ENCODE measurements at regions not wholly inside any gene's neighbourhood (a gene's known extent, or its start where the extent isn't known, plus 50 kb on each side); places are given as distances from the start of the nearest gene placed in this dataset.

DNA sequence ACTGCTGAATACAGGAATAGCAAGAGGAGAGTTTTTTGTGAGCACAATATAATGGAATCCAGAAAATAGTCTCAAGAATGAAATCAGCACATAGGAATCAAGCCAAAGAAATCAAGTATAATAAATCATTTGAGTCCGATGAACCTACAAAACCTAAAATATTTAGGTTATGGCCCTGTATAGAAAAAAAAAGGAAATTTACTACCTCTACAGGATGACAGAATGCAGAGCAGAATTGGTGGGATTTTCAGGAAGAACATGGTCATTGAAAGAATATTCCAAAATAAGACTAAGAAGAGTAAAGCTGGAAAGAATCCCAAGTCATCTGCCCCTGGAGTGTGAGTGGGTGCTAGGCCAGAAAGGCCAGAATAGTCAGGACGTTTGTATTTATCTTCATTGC is 1041.2 kb upstream of the CDH2 start:
- Histone ChIP-seq H3K36me3 (ENCODE audit: control insufficient read depth, insufficient read depth, low read length) (no peaks in the 10 kb centered on the region), H3K9me3 (ENCODE audit: control insufficient read depth, insufficient read depth, low read depth, low read length) (no peaks in the 10 kb centered on the region), H3K27ac (ENCODE audit: low read length) (no peak overlapping the region), H3K4me1 (ENCODE audit: control insufficient read depth, insufficient read depth, low read length) (no peaks in the 10 kb centered on the region), H3K27me3 (ENCODE audit: control insufficient read depth, insufficient read depth, low read length) (no peaks in the 10 kb centered on the region), H3K4me3 (ENCODE audit: low read depth in 2 of 2, low read length in 2 of 2) (no peak overlapping the region)
- in situ Hi-C loops (cut with HindIII; ENCODE audit: low pct_unique_long_range_greater_than_20kb, low sequenced_read_pairs), result no loop called here
- TF ChIP-seq REST (IDR thresholded peaks at IDR 0.05; ENCODE audit: insufficient read depth in 1 of 2, low read depth in 2 of 2, low read length in 1 of 2) (no peak), POLR2AphosphoS5 (IDR thresholded peaks at IDR 0.05; ENCODE audit: low read depth, low read length) (no peak), SIN3A (IDR thresholded peaks at IDR 0.05; ENCODE audit: borderline replicate concordance, insufficient read depth, low read depth, low read length) (no peak), CTCF (IDR thresholded peaks at IDR 0.05) (no peak), TCF7L2 (IDR thresholded peaks at IDR 0.05; ENCODE audit: low read depth, low read length) (no peak)
- no peak for DNase-seq (ENCODE audit: low read depth, low spot score)
- POLR2A ChIA-PET, result no interaction called here
- BruUV-seq (replicated peaks), result no TSS peak
- CTCF ChIA-PET, result no interaction called here
- no peak for ATAC-seq
- intact Hi-C loops (cut with micrococcal nuclease; ENCODE audit: unreplicated experiment), result no loop called here

DNA sequence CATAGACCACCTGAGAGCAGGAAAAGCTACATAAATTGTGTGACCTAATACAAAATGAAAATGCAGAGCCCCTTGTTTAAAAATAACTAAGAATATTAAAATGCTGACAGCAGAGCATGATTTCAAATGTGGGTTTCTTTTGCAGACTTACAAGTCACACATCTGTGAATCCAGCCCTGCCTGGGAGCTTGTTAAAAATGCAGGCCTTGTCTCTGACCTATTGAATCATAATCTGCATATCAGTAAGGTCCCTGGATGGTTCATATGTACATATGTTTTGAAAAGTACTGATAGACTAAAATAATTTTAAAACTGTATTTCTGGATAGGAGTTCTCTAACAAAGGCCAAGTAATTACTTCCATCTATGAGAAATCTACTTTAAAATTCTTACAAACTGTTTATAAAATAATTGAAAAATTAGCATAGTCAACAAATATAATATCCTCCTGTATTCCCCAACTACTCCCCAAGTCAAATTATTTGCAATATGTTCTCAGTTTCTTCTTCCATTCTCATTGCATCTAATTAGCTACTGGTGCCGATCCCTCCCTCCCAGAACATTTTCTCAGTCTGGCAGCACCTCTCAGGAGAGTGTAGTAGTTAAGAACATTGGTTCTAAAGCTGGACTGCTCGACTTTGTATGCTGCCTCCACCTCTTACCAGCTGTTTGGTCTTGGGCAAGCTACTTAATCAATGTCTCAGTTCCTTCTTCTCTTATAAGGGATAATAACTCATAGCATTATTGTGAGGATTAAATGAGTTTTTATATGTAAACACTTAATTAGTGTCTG is 1040.4 kb upstream of the CDH2 start:
- no peak for DNase-seq (ENCODE audit: low read depth, low spot score)
- H3K27ac ChIP-seq (ENCODE audit: low read length), result no peak overlapping the region
- H3K36me3 ChIP-seq (ENCODE audit: control insufficient read depth, insufficient read depth, low read length), result no peaks in the 10 kb centered on the region
- H3K9me3 ChIP-seq (ENCODE audit: control insufficient read depth, insufficient read depth, low read depth, low read length), result no peaks in the 10 kb centered on the region
- no peak overlapping the region for H3K4me3 ChIP-seq (ENCODE audit: low read depth in 2 of 2, low read length in 2 of 2)
- CTCF ChIA-PET, result no interaction called here
- H3K27me3 ChIP-seq (ENCODE audit: control insufficient read depth, insufficient read depth, low read length), result no peaks in the 10 kb centered on the region
- in situ Hi-C loops (cut with HindIII; ENCODE audit: low pct_unique_long_range_greater_than_20kb, low sequenced_read_pairs) (no loop called here), intact Hi-C loops (cut with micrococcal nuclease; ENCODE audit: unreplicated experiment) (no loop called here)
- TF ChIP-seq POLR2AphosphoS5 (IDR thresholded peaks at IDR 0.05; ENCODE audit: low read depth, low read length), result no peak
- no peak for TF ChIP-seq TCF7L2 (IDR thresholded peaks at IDR 0.05; ENCODE audit: low read depth, low read length)
- TF ChIP-seq REST (IDR thresholded peaks at IDR 0.05; ENCODE audit: insufficient read depth in 1 of 2, low read depth in 2 of 2, low read length in 1 of 2), result no peak
- no peak for TF ChIP-seq CTCF (IDR thresholded peaks at IDR 0.05)
- no peak for TF ChIP-seq SIN3A (IDR thresholded peaks at IDR 0.05; ENCODE audit: borderline replicate concordance, insufficient read depth, low read depth, low read length)
- no TSS peak for BruUV-seq (replicated peaks)
- no peak for ATAC-seq
- POLR2A ChIA-PET, result no interaction called here
- H3K4me1 ChIP-seq (ENCODE audit: control insufficient read depth, insufficient read depth, low read length), result no peaks in the 10 kb centered on the region

Data from Panc1 (cell line).